B cell (primary cell): ENCODE measurements at regions not wholly inside any gene's neighbourhood (a gene's known extent, or its start where the extent isn't known, plus 50 kb on each side); places are given as distances from the start of the nearest gene placed in this dataset.

Experiments used
- ATAC-seq: fragments of 200-7000 bp; cut with Tn5 transposase; one replicate; pipeline ENCODE4 v1.10.0; 2021; ENCODE audit warnings: low read depth, mild to moderate bottlenecking, moderate number of reproducible peaks, moderate library complexity
- CTCF ChIA-PET: fragments of 350-600 bp; sonication (Branson Sonifier 250); formaldehyde crosslinking; loops from one replicate; lab custom pipeline; 2021; ENCODE audit warnings: antibody characterized with exemption, inconsistent platforms; lab: Charles Lee
- POLR2A ChIA-PET: fragments of 350-600 bp; sonication (Branson Sonifier 250); formaldehyde crosslinking; loops from one replicate; lab custom pipeline; 2021; ENCODE audit warnings: antibody characterized with exemption; lab: Charles Lee
- DNase-seq: peaks from one replicate; pipeline ENCODE4 v3.0.0; 2013
- H2AFZ ChIP-seq: 2 replicates; pipeline ENCODE4 v1.6.1; 2012; ENCODE audit warnings: mild to moderate bottlenecking, low read depth, low read length; ENCODE audit not compliant: insufficient read depth, poor library complexity, severe bottlenecking
- H3K27ac ChIP-seq, 2 donors: 1 replicate in 1 of 2; 2 replicates in 1 of 2; pipeline ENCODE4 v1.5.1; 2012 to 2013; ENCODE audit warnings: low read length in 2 of 2, mild to moderate bottlenecking in 2 of 2, moderate library complexity in 1 of 2
- H3K27me3 ChIP-seq, 4 experiments: fragments of 200-600 bp in 1 of 4; sonication (generic) in 1 of 4; replicated peaks in 1 of 4; 1 replicate in 2 of 4; 2 replicates in 2 of 4; pipeline versions ENCODE4 v1.6.1 to v1.7.0; 2013 to 2016; ENCODE audit warnings: low read length in 3 of 4, mild to moderate bottlenecking in 2 of 4, mixed read lengths in 1 of 4, moderate library complexity in 1 of 4; ENCODE audit not compliant: insufficient read depth in 4 of 4, control insufficient read depth in 3 of 4; ENCODE audit errors: control extremely low read depth in 1 of 4
- H3K36me3 ChIP-seq, 2 experiments: replicated peaks in 1 of 2; 1 replicate in 1 of 2; 2 replicates in 1 of 2; pipeline versions ENCODE4 v1.6.1 to v1.7.1; 2013; ENCODE audit warnings: low read length in 1 of 2; ENCODE audit not compliant: insufficient read depth in 2 of 2, control insufficient read depth in 1 of 2; ENCODE audit errors: control extremely low read depth in 1 of 2, extremely low read depth in 1 of 2
- H3K4me1 ChIP-seq, 2 donors: fragments of 200-600 bp in 1 of 2; sonication (generic) in 1 of 2; 1 replicate in 1 of 2; 2 replicates in 1 of 2; pipeline versions ENCODE4 v1.5.1 to v1.6.1; 2013 to 2017; ENCODE audit warnings: low read length in 2 of 2; ENCODE audit not compliant: control insufficient read depth in 2 of 2, insufficient read depth in 2 of 2
- H3K4me2 ChIP-seq: replicated peaks from 2 replicates; pipeline ENCODE3; 2012; ENCODE audit warnings: mild to moderate bottlenecking, low read depth, low read length; ENCODE audit not compliant: poor library complexity, severe bottlenecking
- H3K4me3 ChIP-seq, 5 experiments: fragments of 200-600 bp in 1 of 5; sonication (generic) in 1 of 5; 1 replicate in 3 of 5; 2 replicates in 2 of 5; pipeline versions ENCODE4 v1.5.1 to v1.7.0; 2011 to 2016; ENCODE audit warnings: low read length in 4 of 5, mild to moderate bottlenecking in 4 of 5, low read depth in 2 of 5, control low read depth in 1 of 5, moderate library complexity in 1 of 5; ENCODE audit not compliant: insufficient read depth in 1 of 5; ENCODE audit errors: control extremely low read depth in 1 of 5, extremely low read depth in 1 of 5
- H3K79me2 ChIP-seq: fragments of 200-600 bp; sonication (generic); one replicate; pipeline ENCODE4 v1.6.0; 2016; ENCODE audit warnings: low read length; ENCODE audit not compliant: control insufficient read depth, insufficient read depth
- H3K9ac ChIP-seq: fragments of 200-600 bp; sonication (generic); 2 replicates; pipeline ENCODE4 v1.6.1; 2017; ENCODE audit warnings: mild to moderate bottlenecking, low read length, moderate library complexity
- H3K9me3 ChIP-seq, 3 donors: one replicate each; pipeline versions ENCODE4 v1.6.1 to v1.7.1; 2013; ENCODE audit warnings: low read length in 2 of 3; ENCODE audit not compliant: control insufficient read depth in 2 of 3, insufficient read depth in 1 of 3; ENCODE audit errors: control extremely low read depth in 1 of 3
- H4K20me1 ChIP-seq: 2 replicates; pipeline ENCODE4 v1.6.0; 2012; ENCODE audit warnings: mild to moderate bottlenecking, low read length; ENCODE audit not compliant: insufficient read depth, control insufficient read depth, poor library complexity, severe bottlenecking
- H3K27ac Mint-ChIP-seq: one replicate; pipeline ENCODE4 v1.8.0; 2021; ENCODE audit warnings: mixed read lengths
- H3K27me3 Mint-ChIP-seq: one replicate; pipeline ENCODE4 v1.8.0; 2021; ENCODE audit warnings: mixed read lengths
- H3K4me1 Mint-ChIP-seq: one replicate; pipeline ENCODE4 v1.8.0; 2021; ENCODE audit warnings: mixed read lengths
- H3K4me3 Mint-ChIP-seq: one replicate; pipeline ENCODE4 v1.8.0; 2021; ENCODE audit warnings: mixed read lengths
- H3K9me3 Mint-ChIP-seq: one replicate; pipeline ENCODE4 v1.8.0; 2022; ENCODE audit warnings: mixed read lengths; ENCODE audit not compliant: insufficient read depth
- EZH2 ChIP-seq: IDR thresholded peaks from 2 replicates; pipeline ENCODE4 v1.6.1; 2012; ENCODE audit warnings: borderline replicate concordance, low read depth, mild to moderate bottlenecking, moderate library complexity, low read length; ENCODE audit not compliant: insufficient read depth, poor library complexity, severe bottlenecking
- WGBS: methylation state at CpG from one replicate; pipeline ENCODE4 v1.1.5; 2013; ENCODE audit warnings: missing lambda C conversion rate; ENCODE audit not compliant: insufficient coverage; 5-methylcytosine and 5-hydroxymethylcytosine counted together
- intact Hi-C: fragments of 100-400 bp; cut with micrococcal nuclease; formaldehyde crosslinking; loops from one replicate; pipeline ENCODE4 v1.10.0; 2022
- TF ChIP-seq, protein P1 (sequence below): fragments of 200-600 bp; IDR thresholded peaks from one replicate; pipeline ENCODE4 v1.8.0; 2022; ENCODE audit warnings: antibody characterized with exemption, mild to moderate bottlenecking

GRCh38 chr11:112884012-112884767 lies 77.0 kb upstream of the NCAM1 start:
- Histone ChIP-seq H3K27ac (no peak overlapping the region), H4K20me1 (no peaks in the 10 kb centered on the region), H2AFZ (no peak overlapping the region), H3K9me3 (no peaks in the 10 kb centered on the region), H3K4me1 (no peaks in the 10 kb centered on the region), H3K4me3 (no peak overlapping the region), H3K36me3 (no peaks in the 10 kb centered on the region), H3K27me3 (no peaks in the 10 kb centered on the region), H3K9ac (no peak overlapping the region), H3K79me2 (no peaks in the 10 kb centered on the region), H3K4me2 (no peak overlapping the region)
- intact Hi-C loops = no loop called here
- ChIA-PET CTCF (no interaction called here), POLR2A (no interaction called here)
- ATAC-seq = no peak
- no peak overlapping the region for H3K4me3 Mint-ChIP-seq
- no peaks in the 10 kb centered on the region for H3K4me1 Mint-ChIP-seq
- no peak overlapping the region for H3K27ac Mint-ChIP-seq
- H3K27me3 Mint-ChIP-seq = no peaks in the 10 kb centered on the region
- H3K9me3 Mint-ChIP-seq = no peaks in the 10 kb centered on the region
- WGBS = 87% methylated on average over 3 of the region's 5 CpGs
- DNase-seq = no peak
- TF ChIP-seq, protein P1, sequence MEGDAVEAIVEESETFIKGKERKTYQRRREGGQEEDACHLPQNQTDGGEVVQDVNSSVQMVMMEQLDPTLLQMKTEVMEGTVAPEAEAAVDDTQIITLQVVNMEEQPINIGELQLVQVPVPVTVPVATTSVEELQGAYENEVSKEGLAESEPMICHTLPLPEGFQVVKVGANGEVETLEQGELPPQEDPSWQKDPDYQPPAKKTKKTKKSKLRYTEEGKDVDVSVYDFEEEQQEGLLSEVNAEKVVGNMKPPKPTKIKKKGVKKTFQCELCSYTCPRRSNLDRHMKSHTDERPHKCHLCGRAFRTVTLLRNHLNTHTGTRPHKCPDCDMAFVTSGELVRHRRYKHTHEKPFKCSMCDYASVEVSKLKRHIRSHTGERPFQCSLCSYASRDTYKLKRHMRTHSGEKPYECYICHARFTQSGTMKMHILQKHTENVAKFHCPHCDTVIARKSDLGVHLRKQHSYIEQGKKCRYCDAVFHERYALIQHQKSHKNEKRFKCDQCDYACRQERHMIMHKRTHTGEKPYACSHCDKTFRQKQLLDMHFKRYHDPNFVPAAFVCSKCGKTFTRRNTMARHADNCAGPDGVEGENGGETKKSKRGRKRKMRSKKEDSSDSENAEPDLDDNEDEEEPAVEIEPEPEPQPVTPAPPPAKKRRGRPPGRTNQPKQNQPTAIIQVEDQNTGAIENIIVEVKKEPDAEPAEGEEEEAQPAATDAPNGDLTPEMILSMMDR = no peak
- no peak for TF ChIP-seq EZH2

- CTCF ChIA-PET = no interaction called here
- H3K27me3 ChIP-seq = no peaks in the 10 kb centered on the region
- 94% methylated on average over 6 of the region's 7 CpGs for WGBS
- no peak overlapping the region for H3K27ac ChIP-seq
- no peaks in the 10 kb centered on the region for H3K4me1 ChIP-seq
- H4K20me1 ChIP-seq = no peaks in the 10 kb centered on the region
- H3K9ac ChIP-seq = no peak overlapping the region
- DNase-seq (no peak), ATAC-seq (no peak)
- H3K4me3 ChIP-seq = no peak overlapping the region
- Mint-ChIP-seq H3K27ac (no peak overlapping the region), H3K27me3 (no peaks in the 10 kb centered on the region), H3K4me1 (no peaks in the 10 kb centered on the region), H3K9me3 (no peaks in the 10 kb centered on the region), H3K4me3 (no peak overlapping the region)
- intact Hi-C loops = no loop called here
- H3K79me2 ChIP-seq = no peaks in the 10 kb centered on the region
- no peaks in the 10 kb centered on the region for H3K36me3 ChIP-seq
- H3K9me3 ChIP-seq = no peaks in the 10 kb centered on the region
- POLR2A ChIA-PET = no interaction called here
- H2AFZ ChIP-seq = no peak overlapping the region
- H3K4me2 ChIP-seq = no peak overlapping the region
- TF ChIP-seq EZH2 = no peak
- TF ChIP-seq, protein P1 = no peak
These were observed 75.3 kb upstream of the NCAM1 start for GRCh38 chr11:112885744-112886433.
